H1 (cell line): ENCODE measurements at regions not wholly inside any gene's neighbourhood (a gene's known extent, or its start where the extent isn't known, plus 50 kb on each side); places are given as distances from the start of the nearest gene placed in this dataset.

ENCODE experiments used
- CTCF ChIA-PET: fragments of 300-600 bp; sonication (Branson Sonifier 250); formaldehyde crosslinking; loops from one replicate; lab custom pipeline; 2021; ENCODE audit not compliant: partially characterized antibody; lab: Charles Lee
- POLR2A ChIA-PET: fragments of 300-600 bp; sonication (Branson Sonifier 250); formaldehyde crosslinking; loops from one replicate; lab custom pipeline; 2021; ENCODE audit warnings: inconsistent platforms; ENCODE audit not compliant: partially characterized antibody; lab: Charles Lee
- DNase-seq, 2 experiments: peaks; one replicate each; pipeline versions ENCODE4 v3.0.0 to v3.0.0-alpha.2; 2010 to 2022; ENCODE audit warnings: low spot score in 2 of 2, low read depth in 1 of 2, mixed read lengths in 1 of 2
- FAIRE-seq: peaks from 2 replicates; lab custom pipeline; 2011; peaks lifted over from hg19 to GRCh38; lab: Jason Lieb, UNC
- H2AFZ ChIP-seq: 2 replicates; pipeline ENCODE4 v1.8.1; 2012; ENCODE audit warnings: low read length, inconsistent platforms
- H2AK5ac ChIP-seq: 2 replicates; pipeline ENCODE4 v1.6.1; 2013; ENCODE audit warnings: low read depth, low read length
- H2BK120ac ChIP-seq: replicated peaks from 2 replicates; pipeline ENCODE3; 2013; ENCODE audit warnings: low read depth, low read length, inconsistent platforms
- H2BK12ac ChIP-seq: 2 replicates; pipeline ENCODE4 v1.6.1; 2013; ENCODE audit warnings: low read depth, low read length
- H2BK15ac ChIP-seq: 2 replicates; pipeline ENCODE4 v1.6.1; 2013; ENCODE audit warnings: low read length
- H2BK20ac ChIP-seq: 2 replicates; pipeline ENCODE4 v1.6.1; 2013; ENCODE audit warnings: low read length
- H2BK5ac ChIP-seq: 2 replicates; pipeline ENCODE4 v1.6.1; 2013; ENCODE audit warnings: low read depth, low read length
- H3K14ac ChIP-seq: 2 replicates; pipeline ENCODE4 v1.6.1; 2013; ENCODE audit warnings: inconsistent platforms; ENCODE audit not compliant: insufficient read length
- H3K18ac ChIP-seq: 2 replicates; pipeline ENCODE4 v1.6.1; 2013; ENCODE audit warnings: low read length; ENCODE audit errors: extremely low read depth
- H3K23ac ChIP-seq: 2 replicates; pipeline ENCODE4 v1.6.1; 2013; ENCODE audit warnings: inconsistent platforms; ENCODE audit not compliant: insufficient read length
- H3K23me2 ChIP-seq: 2 replicates; pipeline ENCODE4 v1.6.1; 2013; ENCODE audit warnings: low read depth, low read length
- H3K27ac ChIP-seq: 2 replicates; pipeline ENCODE4 v1.6.1; 2011; ENCODE audit warnings: low read depth, low read length, inconsistent platforms
- H3K27me3 ChIP-seq, 4 experiments: replicated peaks in 1 of 4; 1 replicate in 1 of 4; 2 replicates in 3 of 4; pipeline versions ENCODE4 v1.6.1 to v1.8.1; 2011 to 2013; ENCODE audit warnings: low read length in 3 of 4, mild to moderate bottlenecking in 3 of 4, inconsistent platforms in 2 of 4, mixed read lengths in 2 of 4, moderate library complexity in 1 of 4; ENCODE audit not compliant: control insufficient read depth in 3 of 4, insufficient read depth in 3 of 4; ENCODE audit errors: extremely low read depth in 1 of 4
- H3K36me3 ChIP-seq, 4 experiments: 2 replicates each; pipeline versions ENCODE4 v1.6.1 to v1.8.1; 2011 to 2013; ENCODE audit warnings: mild to moderate bottlenecking in 4 of 4, low read length in 3 of 4, moderate library complexity in 2 of 4, control low read depth in 1 of 4, inconsistent platforms in 1 of 4; ENCODE audit not compliant: insufficient read depth in 4 of 4, control insufficient read depth in 2 of 4
- H3K4ac ChIP-seq: replicated peaks from 2 replicates; pipeline ENCODE3; 2013; ENCODE audit warnings: low read length, low read depth, mixed read lengths, inconsistent platforms; ENCODE audit not compliant: insufficient read length
- H3K4me1 ChIP-seq, 4 experiments: replicated peaks in 1 of 4; 1 replicate in 1 of 4; 2 replicates in 3 of 4; pipeline versions ENCODE4 v1.6.1 to v1.8.1; 2011 to 2013; ENCODE audit warnings: low read length in 3 of 4, inconsistent platforms in 2 of 4, mixed read lengths in 1 of 4; ENCODE audit not compliant: insufficient read depth in 4 of 4, control insufficient read depth in 3 of 4
- H3K4me2 ChIP-seq, 2 experiments: 2 replicates each; pipeline versions ENCODE4 v1.6.1 to v1.8.1; 2011 to 2013; ENCODE audit warnings: low read depth in 2 of 2, low read length in 2 of 2, control low read depth in 1 of 2, inconsistent platforms in 1 of 2, mild to moderate bottlenecking in 1 of 2; ENCODE audit not compliant: insufficient read depth in 1 of 2
- H3K4me3 ChIP-seq, 4 experiments: fragments of 200-600, 300-600 bp in 1 of 4; sonication (generic), shearing (Covaris generic), sonication (Bioruptor Twin) in 1 of 4; 2 replicates each; pipeline versions ENCODE4 v1.5.1 to v1.8.1; 2011 to 2016; ENCODE audit warnings: low read length in 4 of 4, low read depth in 3 of 4, control low read depth in 2 of 4, inconsistent platforms in 2 of 4, mild to moderate bottlenecking in 2 of 4, mixed read lengths in 1 of 4, moderate library complexity in 1 of 4; ENCODE audit not compliant: insufficient read depth in 2 of 4; ENCODE audit errors: extremely low read depth in 1 of 4
- H3K56ac ChIP-seq: replicated peaks from 2 replicates; pipeline ENCODE3; 2013; ENCODE audit warnings: low read depth, mild to moderate bottlenecking, mixed read lengths, low read length, inconsistent platforms; ENCODE audit not compliant: insufficient read length
- H3K79me1 ChIP-seq: 2 replicates; pipeline ENCODE4 v1.6.1; 2013; ENCODE audit warnings: low read depth, low read length, control low read depth
- H3K79me2 ChIP-seq, 2 experiments: 2 replicates each; pipeline versions ENCODE4 v1.6.1 to v1.8.1; 2012 to 2013; ENCODE audit warnings: low read length in 2 of 2, mild to moderate bottlenecking in 2 of 2, inconsistent platforms in 1 of 2; ENCODE audit not compliant: insufficient read depth in 2 of 2, control insufficient read depth in 1 of 2
- H3K9ac ChIP-seq, 4 experiments: replicated peaks in 1 of 4; 1 replicate in 1 of 4; 2 replicates in 3 of 4; pipeline versions ENCODE4 v1.6.1 to v1.8.1; 2011 to 2013; ENCODE audit warnings: low read depth in 3 of 4, low read length in 3 of 4, control low read depth in 2 of 4, mild to moderate bottlenecking in 2 of 4, moderate library complexity in 2 of 4, inconsistent platforms in 1 of 4; ENCODE audit errors: extremely low read depth in 1 of 4
- H3K9me3 ChIP-seq, 2 experiments: 2 replicates each; pipeline versions ENCODE4 v1.6.1 to v1.8.1; 2012 to 2013; ENCODE audit warnings: mild to moderate bottlenecking in 2 of 2, moderate library complexity in 2 of 2, control low read depth in 1 of 2, inconsistent platforms in 1 of 2, low read depth in 1 of 2, low read length in 1 of 2, mixed read lengths in 1 of 2; ENCODE audit not compliant: insufficient read depth in 2 of 2
- H4K20me1 ChIP-seq, 2 experiments: replicated peaks in 1 of 2; 2 replicates each; pipeline versions ENCODE3 to v1.8.1; 2011 to 2013; ENCODE audit warnings: inconsistent platforms in 2 of 2, low read length in 2 of 2, mild to moderate bottlenecking in 1 of 2; ENCODE audit not compliant: insufficient read depth in 2 of 2, control insufficient read depth in 1 of 2
- H4K5ac ChIP-seq: 2 replicates; pipeline ENCODE4 v1.6.1; 2013; ENCODE audit warnings: low read length, low read depth, mixed read lengths, inconsistent platforms; ENCODE audit not compliant: insufficient read length
- H4K8ac ChIP-seq: 2 replicates; pipeline ENCODE4 v1.8.0; 2013; ENCODE audit warnings: mild to moderate bottlenecking, moderate library complexity, low read length, inconsistent platforms; ENCODE audit not compliant: insufficient read depth; ENCODE audit errors: extremely low read depth
- H4K91ac ChIP-seq: replicated peaks from 2 replicates; pipeline ENCODE3; 2013; ENCODE audit warnings: low read length, mixed read lengths, inconsistent platforms; ENCODE audit not compliant: insufficient read length
- ASH2L ChIP-seq: fragments of 200-600, 300-600 bp; sonication (generic); IDR thresholded peaks from one replicate; pipeline ENCODE4 v1.7.1; 2017; ENCODE audit warnings: low read length
- ATF2 ChIP-seq: IDR thresholded peaks from 2 replicates; pipeline ENCODE4 v1.6.1; 2012; ENCODE audit warnings: low read length, inconsistent platforms
- BCL11A ChIP-seq, 2 experiments: IDR thresholded peaks; one replicate each; pipeline ENCODE4 v1.6.1; 2011; ENCODE audit warnings: low read depth in 2 of 2, low read length in 2 of 2, mild to moderate bottlenecking in 2 of 2
- JUN ChIP-seq: IDR thresholded peaks from 2 replicates; pipeline ENCODE4 v1.6.1; 2011; ENCODE audit warnings: low read depth, mild to moderate bottlenecking, improper control_type of control experiment, low read length
- JUND ChIP-seq: IDR thresholded peaks from 2 replicates; pipeline ENCODE4 v1.6.1; 2011; ENCODE audit warnings: mild to moderate bottlenecking, improper control_type of control experiment, low read length
- RAD21 ChIP-seq, 2 experiments: IDR thresholded peaks in 1 of 2; conservative IDR thresholded peaks in 1 of 2; 2 replicates each; pipeline ENCODE4 v1.6.1; 2011; ENCODE audit warnings: low read depth in 2 of 2, low read length in 2 of 2, improper control_type of control experiment in 1 of 2, inconsistent platforms in 1 of 2, mild to moderate bottlenecking in 1 of 2, moderate library complexity in 1 of 2
- RNF2 ChIP-seq: fragments of 200-900, 300-1000 bp; sonication (generic); IDR thresholded peaks from 2 replicates; pipeline ENCODE4 v1.7.1; 2016; ENCODE audit warnings: borderline replicate concordance, low read depth, mild to moderate bottlenecking, antibody characterized with exemption, low read length; ENCODE audit not compliant: poor library complexity, severe bottlenecking; ENCODE audit errors: missing control alignments
- SIN3A ChIP-seq, 2 experiments: IDR thresholded peaks in 1 of 2; conservative IDR thresholded peaks in 1 of 2; 2 replicates each; pipeline ENCODE4 v1.6.1; 2011 to 2012; ENCODE audit warnings: low read length in 2 of 2, improper control_type of control experiment in 1 of 2, low read depth in 1 of 2, mild to moderate bottlenecking in 1 of 2
- SP1 ChIP-seq: IDR thresholded peaks from 2 replicates; pipeline ENCODE4 v1.6.1; 2011; ENCODE audit warnings: low read depth, low read length
- SP4 ChIP-seq: IDR thresholded peaks from 2 replicates; pipeline ENCODE4 v1.6.1; 2012; ENCODE audit warnings: low read length, inconsistent platforms
- SUZ12 ChIP-seq: fragments of 200-600 bp; sonication (generic); IDR thresholded peaks from 2 replicates; pipeline ENCODE4 v1.6.1; 2012; ENCODE audit warnings: mild to moderate bottlenecking, inconsistent platforms, low read length, moderate library complexity, mixed read lengths
- TBP ChIP-seq: IDR thresholded peaks from 2 replicates; pipeline ENCODE4 v1.6.1; 2011; ENCODE audit warnings: low read depth, low read length, improper control_type of control experiment
- ZNF274 ChIP-seq: IDR thresholded peaks from 2 replicates; pipeline ENCODE4 v1.7.0; 2012; ENCODE audit warnings: low read length, borderline replicate concordance; ENCODE audit errors: extremely low read depth
- WGBS, 2 experiments: shearing (Covaris generic) in 1 of 2; methylation state at CpG; one replicate each; pipeline versions ENCODE4 v1.1.6 to v1.1.7; 2013 to 2015; ENCODE audit warnings: low lambda C conversion rate in 2 of 2, mixed read lengths in 2 of 2, inconsistent platforms in 1 of 2, low coverage in 1 of 2, missing lambda C conversion rate in 1 of 2; ENCODE audit not compliant: insufficient replicate concordance in 2 of 2, insufficient coverage in 1 of 2, insufficient read length in 1 of 2; ENCODE audit errors: extremely low coverage in 1 of 2, missing lambda C conversion rate in 1 of 2; 5-methylcytosine and 5-hydroxymethylcytosine counted together

- Histone ChIP-seq H3K56ac (no peak overlapping the region), H3K9me3 (no peaks in the 10 kb centered on the region), H3K4me2 (no peak overlapping the region), H3K23ac (no peak overlapping the region), H2BK15ac (no peak overlapping the region), H3K18ac (no peak overlapping the region; the same call in 1 of the 2 replicates), H3K4me3 (no peak overlapping the region), H3K9ac (no peak overlapping the region), H3K23me2 (no peaks in the 10 kb centered on the region), H2AK5ac (0 out of 2 replicates have a peak overlapping the region, but pooled peaks have one; percentile 53), H3K36me3 (no peaks in the 10 kb centered on the region), H4K5ac (no peak overlapping the region), H3K14ac (no peak overlapping the region), H4K91ac (no peak overlapping the region), H2AFZ (no peak overlapping the region), H2BK120ac (no peak overlapping the region), H3K27ac (no peak overlapping the region), H4K8ac (no peak overlapping the region), H3K4me1 (peaks cover 0 to 14% (median 2%) of the 10 kb centered on the region in 4 experiments; a peak in 2 of 7 replicates), H3K4ac (no peak overlapping the region), H3K79me2 (no peaks in the 10 kb centered on the region), H2BK12ac (no peak overlapping the region), H3K27me3 (no peaks in the 10 kb centered on the region), H3K79me1 (no peaks in the 10 kb centered on the region), H2BK20ac (no peak overlapping the region), H4K20me1 (no peaks in the 10 kb centered on the region), H2BK5ac (no peak overlapping the region)
- DNase-seq (no peak), FAIRE-seq (no peak)
- CTCF ChIA-PET, result no interaction called here
- WGBS, 2 experiments, result 100% methylated on average over 1 of the region's 1 CpG; no CpG with 5 or more reads in 1 of the 2 experiments
- POLR2A ChIA-PET, result no interaction called here
- TF ChIP-seq TBP, result no peak
- TF ChIP-seq SP1, result no peak
- no peak for TF ChIP-seq SUZ12
- no peak for TF ChIP-seq SIN3A (conservative IDR thresholded peaks at IDR 0.05 in 1 of 2, IDR thresholded peaks at IDR 0.05 in 1 of 2; ENCODE audit: low read depth in 1 of 2, low read length in 2 of 2)
- TF ChIP-seq ASH2L, result no peak
- TF ChIP-seq RAD21 (IDR thresholded peaks at IDR 0.05 in 1 of 2, conservative IDR thresholded peaks at IDR 0.05 in 1 of 2; ENCODE audit: low read depth in 2 of 2, low read length in 2 of 2), result no peak
- TF ChIP-seq JUND, result no peak
- TF ChIP-seq JUN, result no peak
- no peak for TF ChIP-seq SP4
- TF ChIP-seq ATF2, result no peak
- TF ChIP-seq RNF2, result no peak
- TF ChIP-seq ZNF274, result no peak
- no peak for TF ChIP-seq BCL11A (IDR thresholded peaks at IDR 0.05; ENCODE audit: low read depth in 2 of 2, low read length in 2 of 2)
Measured at GRCh38 chr11:97850701-97851100, 1170.0 kb upstream of the CNTN5 start.
